ENCODE measurements at regions not wholly inside any gene's neighbourhood (a gene's known extent, or its start where the extent isn't known, plus 50 kb on each side); places are given as distances from the start of the nearest gene placed in this dataset.
"Not testable (repeated sequence)": the region's sequence is repeated elsewhere in the genome, so short reads cannot be mapped to it uniquely, and the experiment has no call there.

GRCh38 chr20:1803061-1803931 lies 91.9 kb upstream of the SIRPA start:
- DNase-seq (ENCODE audit: low spot score): peak; percentile 77
- no peak for TF ChIP-seq CTCF (IDR thresholded peaks at IDR 0.05; ENCODE audit: borderline replicate concordance, control extremely low read depth, extremely low read depth, insufficient read depth, missing control alignments)
- in situ Hi-C loops (cut with MboI; ENCODE audit: low sequenced_read_pairs, unreplicated experiment): no loop called here

- in situ Hi-C loops (cut with MboI; ENCODE audit: low sequenced_read_pairs, unreplicated experiment): no loop called here
- peak; percentile 73 for TF ChIP-seq CTCF (IDR thresholded peaks at IDR 0.05; ENCODE audit: borderline replicate concordance, control extremely low read depth, extremely low read depth, insufficient read depth, missing control alignments)
- DNase-seq (ENCODE audit: low spot score): peak; percentile 81
These were observed 92.7 kb upstream of the SIRPA start for GRCh38 chr20:1802385-1803060.

GRCh38 chr20:1801929-1802306 lies 93.3 kb upstream of the SIRPA start:
- in situ Hi-C loops (cut with MboI; ENCODE audit: low sequenced_read_pairs, unreplicated experiment): no loop called here
- DNase-seq (ENCODE audit: low spot score): no peak
- TF ChIP-seq CTCF (IDR thresholded peaks at IDR 0.05; ENCODE audit: borderline replicate concordance, control extremely low read depth, extremely low read depth, insufficient read depth, missing control alignments): no peak

- DNase-seq (ENCODE audit: low spot score): no peak
- TF ChIP-seq CTCF (IDR thresholded peaks at IDR 0.05; ENCODE audit: borderline replicate concordance, control extremely low read depth, extremely low read depth, insufficient read depth, missing control alignments): no peak
- in situ Hi-C loops (cut with MboI; ENCODE audit: low sequenced_read_pairs, unreplicated experiment): no loop called here
These were observed 93.8 kb upstream of the SIRPA start for GRCh38 chr20:1801225-1801928.

- TF ChIP-seq CTCF (IDR thresholded peaks at IDR 0.05; ENCODE audit: borderline replicate concordance, control extremely low read depth, extremely low read depth, insufficient read depth, missing control alignments): no peak
- DNase-seq (ENCODE audit: low spot score): peak; percentile 49
- in situ Hi-C loops (cut with MboI; ENCODE audit: low sequenced_read_pairs, unreplicated experiment): no loop called here
These were observed 94.4 kb upstream of the SIRPA start for GRCh38 chr20:1800777-1801176.

- in situ Hi-C loops (cut with MboI; ENCODE audit: low sequenced_read_pairs, unreplicated experiment): no loop called here
- DNase-seq (ENCODE audit: low spot score): no peak
- no peak for TF ChIP-seq CTCF (IDR thresholded peaks at IDR 0.05; ENCODE audit: borderline replicate concordance, control extremely low read depth, extremely low read depth, insufficient read depth, missing control alignments)
These were observed 95.0 kb upstream of the SIRPA start for GRCh38 chr20:1800180-1800579.

- DNase-seq (ENCODE audit: low spot score); in situ Hi-C loops (cut with MboI; ENCODE audit: low sequenced_read_pairs, unreplicated experiment): not testable (repeated sequence)
These were observed 95.5 kb upstream of the SIRPA start for GRCh38 chr20:1799746-1800145.

Measured in GM13976 (cell line).